Left ventricle myocardium superior (tissue), 1 donor: ENCODE measurements at regions not wholly inside any gene's neighbourhood (a gene's known extent, or its start where the extent isn't known, plus 50 kb on each side); places are given as distances from the start of the nearest gene placed in this dataset.

ENCODE experiments used
- ATAC-seq: fragments of 200-7000 bp; cut with Tn5 transposase; one replicate; pipeline ENCODE4 v1.9.1; 2020; ENCODE audit warnings: mild to moderate bottlenecking, moderate library complexity
- DNase-seq: peaks from one replicate; pipeline ENCODE4 v3.0.0-alpha.2; 2020
- intact Hi-C: fragments of 100-400 bp; cut with micrococcal nuclease; formaldehyde crosslinking; loops from one replicate; pipeline ENCODE4 v1.11.0; 2022
- donor health status: DM: no; HTN: yes; CAD: no; lungs with severe emphysema.

GRCh38 chr1:221093903-221094791, 214.9 kb downstream of the HLX start:
- intact Hi-C loops, result no loop called here
- ATAC-seq, result no peak
- no peak for DNase-seq

- DNase-seq (no peak), ATAC-seq (peak; percentile 42)
- intact Hi-C loops, result no loop called here
Observed at GRCh38 chr1:221097479-221098281, 218.4 kb downstream of the HLX start.

- DNase-seq (no peak), ATAC-seq (peak; percentile 78)
- intact Hi-C loops, result no loop called here
Observed at GRCh38 chr1:221098471-221099405, 219.5 kb downstream of the HLX start.

- ATAC-seq (no peak), DNase-seq (no peak)
- intact Hi-C loops, result no loop called here
Observed at GRCh38 chr1:221099747-221100595, 220.7 kb downstream of the HLX start.

- intact Hi-C loops, result no loop called here
- ATAC-seq (peak; percentile 66), DNase-seq (no peak)
Observed at GRCh38 chr1:221100611-221101010, 221.4 kb downstream of the HLX start.

- intact Hi-C loops, result no loop called here
- DNase-seq (no peak), ATAC-seq (no peak)
Observed at GRCh38 chr1:221101807-221102605, 222.8 kb downstream of the HLX start.

GRCh38 chr1:221104596-221104995, 225.4 kb downstream of the HLX start:
- no peak for ATAC-seq
- intact Hi-C loops, result no loop called here
- no peak for DNase-seq

- intact Hi-C loops, result no loop called here
- no peak for ATAC-seq
- DNase-seq, result no peak
Observed at GRCh38 chr1:221105578-221105977, 226.3 kb downstream of the HLX start.

GRCh38 chr1:221106616-221107015, 227.4 kb downstream of the HLX start:
- ATAC-seq (no peak), DNase-seq (no peak)
- intact Hi-C loops, result no loop called here

GRCh38 chr1:221109930-221110329, 230.7 kb downstream of the HLX start:
- intact Hi-C loops, result no loop called here
- DNase-seq (no peak), ATAC-seq (no peak)

- intact Hi-C loops, result no loop called here
- DNase-seq, result no peak
- peak; percentile 8 for ATAC-seq
Observed at GRCh38 chr1:221117133-221117532, 237.9 kb downstream of the HLX start.

GRCh38 chr1:221117548-221117951, 238.3 kb downstream of the HLX start:
- DNase-seq (peak; percentile 35), ATAC-seq (peak; percentile 90)
- intact Hi-C loops, result no loop called here

GRCh38 chr1:221118176-221118937, 239.1 kb downstream of the HLX start:
- ATAC-seq (peak; percentile 88), DNase-seq (no peak)
- intact Hi-C loops, result no loop called here

- ATAC-seq, result peak; percentile 81
- intact Hi-C loops, result no loop called here
Observed at GRCh38 chr1:221118938-221119320, 239.7 kb downstream of the HLX start.

GRCh38 chr1:221122501-221122900, 243.3 kb downstream of the HLX start:
- ATAC-seq, result no peak
- intact Hi-C loops, result no loop called here

More at GRCh38 chr1:221118938-221119320, 239.7 kb downstream of the HLX start:
- no peak for DNase-seq

GRCh38 chr1:221125976-221126375, 246.7 kb downstream of the HLX start:
- ATAC-seq, result no peak
- intact Hi-C loops, result no loop called here
- DNase-seq, result no peak

More at GRCh38 chr1:221122501-221122900, 243.3 kb downstream of the HLX start:
- no peak for DNase-seq

GRCh38 chr1:221137666-221138065, 258.4 kb downstream of the HLX start:
- ATAC-seq (no peak), DNase-seq (no peak)
- intact Hi-C loops, result no loop called here
